DOHH2 (cell line): ENCODE measurements at regions not wholly inside any gene's neighbourhood (a gene's known extent, or its start where the extent isn't known, plus 50 kb on each side); places are given as distances from the start of the nearest gene placed in this dataset.

ENCODE experiments used
- H3F3A ChIP-seq: fragments of 200-600 bp; sonication (generic), shearing (Covaris generic); 2 replicates; pipeline ENCODE4 v1.6.0; 2016; ENCODE audit warnings: antibody characterized with exemption, mild to moderate bottlenecking; ENCODE audit not compliant: control insufficient read depth, insufficient read depth
- H3K27ac ChIP-seq: fragments of 200-600 bp; sonication (generic); 2 replicates; pipeline ENCODE4 v1.5.1; 2014; ENCODE audit warnings: low read depth, mild to moderate bottlenecking, low read length, moderate library complexity
- H3K27me3 ChIP-seq: fragments of 200-600 bp; sonication (generic); 2 replicates; pipeline ENCODE4 v1.6.1; 2014; ENCODE audit warnings: mild to moderate bottlenecking, low read length, mixed read lengths; ENCODE audit not compliant: control insufficient read depth
- H3K36me3 ChIP-seq: fragments of 200-600 bp; sonication (generic); 2 replicates; pipeline ENCODE4 v1.6.1; 2014; ENCODE audit warnings: mild to moderate bottlenecking, low read length, moderate library complexity, mixed read lengths; ENCODE audit not compliant: control insufficient read depth
- H3K4me1 ChIP-seq: fragments of 200-600 bp; sonication (generic); 2 replicates; pipeline ENCODE4 v1.6.1; 2014; ENCODE audit warnings: mild to moderate bottlenecking, low read length, mixed read lengths; ENCODE audit not compliant: control insufficient read depth
- H3K4me2 ChIP-seq: fragments of 200-600 bp; sonication (generic); 2 replicates; pipeline ENCODE4 v1.6.0; 2014; ENCODE audit warnings: mild to moderate bottlenecking, low read length, moderate library complexity
- H3K4me3 ChIP-seq: fragments of 200-600 bp; sonication (generic); 2 replicates; pipeline ENCODE4 v1.5.1; 2014; ENCODE audit warnings: mild to moderate bottlenecking, low read length, mixed read lengths
- H3K79me2 ChIP-seq: fragments of 200-600 bp; sonication (generic); 2 replicates; pipeline ENCODE4 v1.6.1; 2014; ENCODE audit warnings: mild to moderate bottlenecking, low read length, mixed read lengths; ENCODE audit not compliant: control insufficient read depth
- H3K9me2 ChIP-seq: fragments of 200-600 bp; sonication (generic); replicated peaks from 2 replicates; pipeline ENCODE4 v1.6.1; 2014; ENCODE audit warnings: mild to moderate bottlenecking, low read length, mixed read lengths; ENCODE audit not compliant: control insufficient read depth
- H3K9me3 ChIP-seq: fragments of 200-600 bp; sonication (generic); 2 replicates; pipeline ENCODE4 v1.6.1; 2014; ENCODE audit warnings: antibody characterized with exemption, low read length, mixed read lengths; ENCODE audit not compliant: control insufficient read depth, insufficient read depth
- H4K20me1 ChIP-seq: fragments of 200-600 bp; sonication (generic); 2 replicates; pipeline ENCODE4 v1.6.0; 2014; ENCODE audit warnings: low read depth, mild to moderate bottlenecking, antibody characterized with exemption, low read length, moderate library complexity; ENCODE audit not compliant: control insufficient read depth, insufficient read depth
- CTCF ChIP-seq: fragments of 200-600 bp; sonication (generic); IDR thresholded peaks from one replicate; pipeline ENCODE4 v1.5.1; 2014; ENCODE audit warnings: antibody characterized with exemption, mild to moderate bottlenecking, low read depth, low read length; ENCODE audit not compliant: poor library complexity, severe bottlenecking
- EZH2phosphoT487 ChIP-seq: fragments of 200-600 bp; sonication (generic); IDR thresholded peaks from 2 replicates; pipeline ENCODE4 v1.6.1; 2017; ENCODE audit warnings: borderline replicate concordance, mild to moderate bottlenecking, antibody characterized with exemption, low read length, moderate library complexity, mixed read lengths

DNA sequence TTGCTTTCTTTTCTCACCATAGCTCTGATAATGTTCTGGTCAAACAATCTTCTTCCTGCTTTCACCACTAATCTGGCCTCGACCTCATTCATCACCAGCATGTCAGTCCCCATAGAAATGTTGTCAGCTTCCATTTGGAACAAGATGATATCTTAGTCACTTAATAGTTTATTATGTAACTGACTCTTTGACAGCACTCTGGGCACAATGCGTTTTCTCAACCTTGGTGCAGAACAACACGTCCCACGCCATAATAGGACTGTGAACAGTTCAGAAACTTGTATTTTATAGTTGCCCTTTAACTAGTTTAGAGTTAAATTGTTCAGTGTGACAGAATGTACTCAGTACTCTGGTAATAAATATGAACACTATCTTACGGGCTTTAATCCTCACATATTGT, 106.0 kb downstream of the MC4R start:
- Histone ChIP-seq H3K79me2 (no peaks in the 10 kb centered on the region), H3K4me2 (no peak overlapping the region), H3K4me3 (no peak overlapping the region), H3F3A (no peaks in the 10 kb centered on the region), H3K4me1 (no peaks in the 10 kb centered on the region), H4K20me1 (no peaks in the 10 kb centered on the region), H3K9me3 (no peaks in the 10 kb centered on the region), H3K36me3 (no peaks in the 10 kb centered on the region), H3K27me3 (no peaks in the 10 kb centered on the region), H3K27ac (no peak overlapping the region), H3K9me2 (no peaks in the 10 kb centered on the region)
- no peak for TF ChIP-seq EZH2phosphoT487
- TF ChIP-seq CTCF: no peak

GRCh38 chr18:60259052-60259681, 113.4 kb downstream of the MC4R start:
- Histone ChIP-seq H4K20me1 (no peaks in the 10 kb centered on the region), H3K4me2 (peak overlapping the region; percentile 19; the same call in 1 of the 2 replicates), H3K27ac (no peak overlapping the region)

GRCh38 chr18:60249388-60249787, 123.2 kb downstream of the MC4R start:
- H3K4me3 ChIP-seq: 0 out of 2 replicates have a peak overlapping the region, but pooled peaks have one; percentile 26
- H3K4me1 ChIP-seq: peaks cover 42% of the 10 kb centered on the region
- H3F3A ChIP-seq: no peaks in the 10 kb centered on the region
- peak overlapping the region; percentile 66 for H3K27ac ChIP-seq
- TF ChIP-seq EZH2phosphoT487: no peak
- TF ChIP-seq CTCF: no peak
- H3K9me3 ChIP-seq: no peaks in the 10 kb centered on the region
- no peaks in the 10 kb centered on the region for H3K36me3 ChIP-seq
- no peaks in the 10 kb centered on the region for H3K79me2 ChIP-seq
- H3K27me3 ChIP-seq: no peaks in the 10 kb centered on the region
- no peaks in the 10 kb centered on the region for H3K9me2 ChIP-seq
- no peaks in the 10 kb centered on the region for H4K20me1 ChIP-seq
- peak overlapping the region; percentile 50 for H3K4me2 ChIP-seq

More at GRCh38 chr18:60259052-60259681, 113.4 kb downstream of the MC4R start:
- Histone ChIP-seq H3K9me3 (no peaks in the 10 kb centered on the region), H3K36me3 (no peaks in the 10 kb centered on the region), H3K4me1 (peaks cover 15% of the 10 kb centered on the region), H3K79me2 (no peaks in the 10 kb centered on the region), H3F3A (no peaks in the 10 kb centered on the region), H3K4me3 (no peak overlapping the region), H3K27me3 (no peaks in the 10 kb centered on the region), H3K9me2 (no peaks in the 10 kb centered on the region)
- TF ChIP-seq EZH2phosphoT487 (no peak), CTCF (no peak)
